Glomerular visceral epithelial cell (primary cell): ENCODE measurements at regions not wholly inside any gene's neighbourhood (a gene's known extent, or its start where the extent isn't known, plus 50 kb on each side); places are given as distances from the start of the nearest gene placed in this dataset.
"Not testable (repeated sequence)": the region's sequence is repeated elsewhere in the genome, so short reads cannot be mapped to it uniquely, and the experiment has no call there.

Experiments
- DNase-seq: peaks from one replicate; pipeline ENCODE4 v3.0.0-alpha.2; 2016; ENCODE audit errors: extremely low spot score

DNA sequence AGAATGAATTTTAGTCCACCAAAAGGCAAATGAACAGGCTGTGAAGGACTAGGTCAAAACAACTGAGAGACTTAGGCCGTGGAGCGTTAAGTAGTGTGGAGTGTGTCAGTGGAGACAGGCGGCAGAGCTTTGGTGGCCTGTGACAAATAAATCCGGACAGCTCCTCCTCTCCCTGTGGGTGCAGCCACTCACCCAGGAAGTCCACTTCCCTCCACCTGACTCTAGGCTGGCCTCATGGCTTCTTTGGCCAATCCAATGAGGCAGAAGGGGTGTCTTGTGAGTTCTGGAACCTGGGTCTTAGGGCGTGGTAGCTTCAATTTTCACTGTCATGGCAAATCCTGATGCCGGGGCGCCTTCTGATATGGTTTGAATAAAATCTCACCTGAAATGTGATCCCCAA lies 180.9 kb upstream of the C14orf180 start:
- no peak for DNase-seq

DNA sequence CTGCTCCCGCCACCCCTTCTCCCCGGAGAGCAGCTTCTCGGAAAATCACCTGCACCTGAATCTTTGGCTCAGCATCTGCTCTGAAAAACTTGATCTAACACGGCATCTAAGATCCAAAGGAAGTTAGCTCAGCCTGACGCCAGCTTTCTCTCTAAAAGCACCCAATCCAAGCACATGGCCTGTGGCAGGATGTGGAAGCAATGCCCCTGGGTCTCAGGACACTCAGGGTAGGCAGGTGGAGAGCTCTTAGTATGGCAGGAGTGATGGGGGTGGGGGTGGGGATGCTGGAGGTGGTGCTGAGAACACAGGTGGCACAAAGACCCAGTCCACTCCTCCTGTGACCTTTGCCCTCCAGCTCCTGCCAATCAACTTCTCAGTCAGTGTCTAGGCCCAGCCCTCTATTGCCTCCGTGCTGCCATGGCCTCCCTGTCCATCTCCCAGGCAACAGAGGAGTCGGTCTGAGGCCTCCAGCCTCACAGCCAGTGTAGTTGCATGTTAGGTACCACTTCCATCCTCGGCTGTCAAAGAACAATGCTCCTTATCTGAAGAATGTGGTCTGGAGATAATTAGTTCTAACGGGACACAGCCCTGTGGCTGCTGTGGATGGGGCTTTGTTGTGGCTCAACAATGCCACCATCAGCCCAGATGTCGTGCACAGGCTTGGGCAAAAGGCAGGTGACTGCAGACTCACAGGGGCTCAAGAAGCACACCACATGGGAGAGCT lies 180.0 kb upstream of the C14orf180 start:
- no peak for DNase-seq

DNA sequence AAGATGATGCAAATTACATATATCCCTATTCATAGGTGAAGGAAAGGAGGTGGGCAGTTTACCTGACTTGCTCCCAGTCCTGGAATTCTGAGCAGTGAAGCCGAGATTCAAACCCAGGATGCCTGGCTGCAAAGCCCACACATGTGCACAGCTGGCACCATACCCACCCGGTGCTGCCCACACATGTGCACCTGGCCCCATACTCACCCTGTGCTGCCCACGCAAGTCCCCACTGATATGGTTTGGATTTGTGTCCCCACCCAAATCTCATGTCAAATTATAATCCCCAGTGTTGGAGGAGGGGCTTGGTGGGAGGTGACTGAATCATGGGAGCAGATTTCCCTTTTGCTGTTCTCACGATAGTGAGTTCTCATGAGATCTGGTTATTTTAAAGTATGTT lies 179.2 kb upstream of the C14orf180 start:
- DNase-seq = no peak

DNA sequence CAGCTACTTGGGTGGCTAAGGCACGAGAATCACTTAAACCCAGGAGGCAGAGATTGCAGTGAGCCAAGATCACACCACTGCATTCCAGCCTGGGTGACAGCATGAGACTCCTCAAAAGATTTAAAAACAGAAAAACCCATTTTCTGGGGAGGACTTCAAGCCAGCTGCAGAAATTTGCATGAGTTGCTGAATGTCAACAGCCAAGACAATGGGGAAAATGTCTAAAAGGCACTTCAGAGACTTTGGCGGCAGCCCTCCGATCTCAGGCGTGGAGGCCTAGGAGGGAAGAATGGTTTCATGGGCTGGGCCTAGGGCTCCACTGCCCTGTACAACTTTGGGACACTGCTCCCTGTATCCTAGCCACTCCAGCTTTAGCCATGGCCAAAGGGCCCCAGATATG lies 177.8 kb upstream of the C14orf180 start:
- no peak for DNase-seq

DNA sequence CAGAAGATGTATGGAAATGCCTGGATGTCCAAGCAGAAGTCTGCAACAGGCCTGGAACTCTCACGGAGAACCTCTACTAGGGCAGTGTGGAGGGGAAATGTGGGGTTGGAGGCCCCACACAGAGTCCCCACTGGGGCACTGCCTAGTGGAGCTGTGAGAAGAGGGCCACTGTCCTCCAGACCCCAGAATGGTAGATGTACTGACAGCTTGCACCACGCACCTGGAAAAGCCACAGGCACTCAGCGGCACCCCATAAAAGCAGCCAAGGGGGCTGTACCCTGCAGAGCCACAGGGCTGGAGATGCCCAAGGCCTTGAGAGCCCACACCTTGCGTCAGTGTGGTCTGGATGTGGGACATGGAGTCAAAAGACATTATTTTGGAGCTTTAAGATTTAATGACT lies 177.3 kb upstream of the C14orf180 start:
- not testable (repeated sequence) for DNase-seq

DNA sequence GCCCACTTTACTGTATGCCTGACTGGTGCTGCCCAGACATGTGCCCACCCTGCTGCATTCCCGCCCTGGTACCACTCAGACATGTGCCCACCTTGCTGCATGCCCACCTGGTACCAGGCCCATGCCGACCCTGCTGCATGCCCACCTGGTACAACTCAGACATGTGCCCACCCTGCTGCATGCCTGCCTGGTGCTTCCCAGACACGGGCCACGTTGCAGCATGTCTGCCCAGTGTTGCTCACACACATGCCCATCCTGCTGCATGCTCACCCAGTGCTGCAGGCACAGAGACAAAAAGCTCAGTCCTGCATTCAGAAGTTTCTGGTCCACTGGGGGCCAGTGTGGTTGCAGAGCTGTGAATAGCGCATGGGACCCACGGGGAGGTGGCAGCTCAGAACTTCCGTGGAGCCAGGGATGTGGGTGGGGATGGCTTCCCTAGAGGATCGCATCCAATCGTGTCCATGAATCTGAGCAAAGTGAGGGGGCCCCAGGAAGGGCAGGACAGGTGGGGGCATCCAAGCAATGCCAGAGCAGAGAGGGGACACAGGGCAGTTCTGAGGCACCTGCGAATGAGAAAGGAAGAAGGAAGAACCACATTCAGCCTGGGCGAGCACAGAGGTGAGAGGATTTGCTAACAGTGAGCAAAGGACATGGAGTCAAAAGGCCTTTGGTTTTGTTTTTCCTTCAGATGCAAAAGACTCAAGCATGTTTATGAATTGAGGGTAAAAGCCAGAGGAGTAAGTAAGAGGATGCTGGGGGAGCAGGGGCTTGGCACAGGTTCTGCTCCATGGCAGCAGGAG lies 175.9 kb upstream of the C14orf180 start:
- no peak for DNase-seq

DNA sequence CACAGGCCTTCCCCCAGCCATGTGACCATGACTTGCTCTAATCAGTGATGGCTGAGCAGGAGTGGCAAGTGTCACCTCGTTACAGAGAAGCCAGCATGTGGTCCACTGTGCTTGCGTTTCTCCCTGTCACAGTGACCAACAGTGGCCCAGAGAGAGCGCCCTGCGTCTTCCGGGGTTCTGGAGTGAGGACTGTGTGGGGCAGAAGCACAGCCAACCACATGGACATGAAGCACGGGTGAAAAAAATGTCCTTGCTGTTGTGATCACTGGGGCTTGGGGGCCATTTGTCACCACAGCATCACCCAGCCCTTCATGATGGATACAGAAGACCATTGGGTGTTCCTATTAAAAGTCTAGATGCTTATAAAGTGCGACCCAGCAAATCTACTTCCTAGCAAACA lies 174.6 kb upstream of the C14orf180 start:
- DNase-seq = no peak

DNA sequence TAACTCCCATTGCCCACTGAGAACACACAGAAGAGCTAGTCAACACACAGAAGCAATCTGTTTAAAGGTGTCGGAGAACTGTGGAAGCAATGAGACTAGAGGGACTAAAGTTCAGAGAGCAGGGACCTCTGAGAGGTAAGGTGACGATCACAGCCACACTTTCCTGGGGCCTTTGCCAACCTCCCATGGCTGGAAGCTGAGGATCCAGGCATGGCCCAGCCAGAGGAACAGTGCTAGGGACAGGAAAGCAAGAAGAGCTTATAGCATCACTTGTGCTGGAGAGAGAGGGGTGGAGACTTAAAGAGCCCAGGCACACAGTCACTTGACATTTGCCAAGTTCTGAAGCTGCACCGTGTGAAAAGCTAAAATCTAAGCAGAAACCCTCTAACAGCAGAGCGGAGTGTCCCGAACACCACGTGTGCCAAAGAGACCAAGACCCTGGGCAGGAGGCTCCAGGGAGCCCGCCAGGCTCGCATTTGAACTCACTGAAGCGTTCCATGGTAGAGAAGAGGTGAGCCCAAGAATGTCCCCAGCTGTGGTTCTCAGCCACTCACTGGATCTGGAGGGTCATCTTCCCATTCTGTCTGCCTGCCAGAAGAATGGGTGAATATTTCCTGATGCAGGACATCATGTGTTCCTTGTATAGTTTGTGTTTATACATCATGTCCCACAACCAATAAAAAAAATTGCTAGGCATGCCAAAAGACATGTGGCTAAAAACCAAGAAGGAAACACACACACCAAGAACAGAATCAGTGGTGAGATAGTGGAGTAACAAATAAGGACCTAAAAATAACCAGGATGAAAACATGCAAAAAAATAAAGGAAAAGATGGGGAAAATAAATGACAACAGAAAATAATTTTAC lies 174.0 kb upstream of the C14orf180 start:
- DNase-seq = no peak

DNA sequence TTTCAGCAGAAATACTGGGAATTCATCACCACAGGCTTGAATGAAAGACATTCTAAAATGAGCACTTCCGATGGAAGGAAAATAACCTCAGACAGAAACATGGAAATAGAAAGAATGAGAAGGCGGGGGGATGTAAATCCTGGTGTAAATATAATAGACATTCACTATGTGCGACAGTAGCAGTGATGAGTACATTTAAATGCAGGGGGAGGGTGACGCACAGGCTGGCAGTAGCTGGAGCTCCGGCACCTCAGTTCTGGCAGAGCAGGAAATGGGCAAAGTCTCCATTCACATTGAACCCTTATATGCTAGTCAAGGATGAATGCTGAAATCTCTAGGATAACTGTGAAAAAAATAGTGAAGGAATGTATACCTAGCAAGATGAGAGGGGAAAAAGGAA lies 172.7 kb upstream of the C14orf180 start:
- no peak for DNase-seq

DNA sequence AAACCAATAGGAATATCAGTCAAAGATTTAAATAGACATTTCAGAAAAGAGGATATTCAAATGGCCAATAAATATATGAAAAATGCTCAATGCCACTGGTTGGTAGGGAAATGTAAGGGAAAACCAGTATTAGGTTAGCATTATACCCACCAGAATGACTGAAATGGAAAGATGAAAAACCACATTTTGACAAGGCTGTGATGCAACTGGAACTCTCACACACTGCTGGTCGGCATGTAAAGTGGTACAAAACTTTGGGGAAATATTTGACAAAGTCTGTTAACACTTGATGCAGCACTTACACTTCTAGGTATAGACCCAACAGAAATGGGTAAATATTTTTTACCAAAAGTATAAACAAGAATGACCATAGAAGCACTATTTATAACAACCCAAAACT lies 163.2 kb upstream of the C14orf180 start:
- DNase-seq = no peak

DNA sequence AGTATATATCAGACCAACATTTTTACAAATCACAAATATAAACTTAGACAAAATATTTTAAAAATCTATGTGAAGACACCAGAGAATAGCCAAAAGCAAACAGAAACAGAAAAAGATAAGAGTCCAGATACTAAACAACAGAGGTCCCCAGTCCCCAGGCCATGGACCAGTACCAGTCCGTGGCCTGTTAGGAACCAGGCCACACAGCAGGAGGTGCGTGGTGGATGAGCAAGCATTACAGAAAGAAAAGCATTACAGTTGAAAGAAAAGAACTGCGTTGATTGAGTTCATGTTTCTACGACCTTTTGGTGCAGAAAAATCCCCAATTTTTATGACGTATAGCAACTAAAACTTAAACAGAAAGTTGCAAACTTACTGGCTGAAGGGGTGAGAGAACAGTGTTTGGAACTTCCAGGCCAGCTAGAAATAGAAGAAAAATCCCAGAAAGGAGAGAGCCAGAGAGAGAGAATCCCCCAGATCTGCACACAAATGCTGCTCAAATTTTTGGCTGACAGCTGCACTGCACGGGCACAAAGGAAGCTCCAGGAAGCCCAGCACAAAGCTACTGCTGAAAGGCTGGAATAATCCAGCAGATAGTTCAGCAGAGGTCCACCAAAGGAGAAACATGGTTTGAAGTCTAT lies 159.6 kb upstream of the C14orf180 start:
- DNase-seq = no peak

DNA sequence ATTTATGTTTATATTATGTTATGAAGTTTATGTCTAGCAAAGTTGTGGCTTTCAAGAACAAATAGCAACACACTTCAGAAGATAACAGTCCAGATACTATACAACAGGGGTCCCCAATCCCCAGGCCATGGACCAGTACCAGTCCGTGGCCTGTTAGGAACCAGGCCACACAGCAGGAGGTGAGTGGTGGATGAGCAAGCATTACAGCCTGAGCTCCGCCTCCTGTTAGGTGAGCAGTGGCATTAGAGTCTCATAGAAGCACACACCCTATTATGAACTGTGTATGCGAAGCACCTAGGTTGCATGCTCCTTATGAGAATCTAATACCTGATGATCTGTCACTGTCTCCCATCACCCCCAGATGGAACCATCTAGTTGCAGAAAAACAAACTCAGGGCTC lies 159.0 kb upstream of the C14orf180 start:
- not testable (repeated sequence) for DNase-seq

DNA sequence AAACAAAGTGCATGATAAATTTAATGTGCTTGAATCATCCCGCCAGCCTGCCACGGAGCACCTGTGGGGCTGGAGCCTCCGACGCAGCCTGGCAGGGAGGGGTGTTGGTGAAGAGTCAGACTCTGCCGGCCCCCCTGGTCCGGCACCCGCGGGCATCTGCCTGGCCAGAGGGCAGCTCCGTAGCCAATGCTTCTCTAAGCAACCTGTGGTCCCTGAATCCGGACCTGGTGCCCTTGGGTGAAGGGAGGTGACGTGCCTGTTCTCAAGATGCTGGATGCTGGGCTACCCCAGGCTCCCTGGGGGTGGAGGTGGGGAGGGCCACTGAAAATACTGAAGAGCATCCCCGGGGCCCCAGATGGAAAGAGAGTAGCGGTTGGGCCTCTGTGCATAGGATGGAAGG lies 158.6 kb upstream of the C14orf180 start:
- no peak for DNase-seq

DNA sequence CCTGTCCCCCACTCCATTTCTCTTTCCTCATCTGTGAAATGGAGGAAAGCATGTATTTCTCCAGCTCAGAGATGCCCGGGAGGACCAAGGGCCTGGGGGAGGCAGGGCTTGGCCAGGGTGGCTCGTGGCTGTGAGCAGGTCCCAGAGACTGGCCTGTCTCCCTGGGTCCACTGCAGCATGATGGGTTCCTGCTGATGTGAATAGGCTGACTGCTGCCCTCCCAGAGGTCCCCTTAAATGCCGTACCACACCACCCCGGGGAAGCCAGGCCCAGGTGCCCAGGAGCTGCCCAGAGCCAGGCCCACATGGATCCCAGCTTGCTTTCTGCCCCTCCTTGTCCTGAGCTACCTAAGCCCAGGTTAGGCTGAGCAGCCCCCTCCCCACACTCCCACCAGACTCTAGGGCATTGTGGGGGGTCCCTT lies 158.2 kb upstream of the C14orf180 start:
- DNase-seq = no peak

DNA sequence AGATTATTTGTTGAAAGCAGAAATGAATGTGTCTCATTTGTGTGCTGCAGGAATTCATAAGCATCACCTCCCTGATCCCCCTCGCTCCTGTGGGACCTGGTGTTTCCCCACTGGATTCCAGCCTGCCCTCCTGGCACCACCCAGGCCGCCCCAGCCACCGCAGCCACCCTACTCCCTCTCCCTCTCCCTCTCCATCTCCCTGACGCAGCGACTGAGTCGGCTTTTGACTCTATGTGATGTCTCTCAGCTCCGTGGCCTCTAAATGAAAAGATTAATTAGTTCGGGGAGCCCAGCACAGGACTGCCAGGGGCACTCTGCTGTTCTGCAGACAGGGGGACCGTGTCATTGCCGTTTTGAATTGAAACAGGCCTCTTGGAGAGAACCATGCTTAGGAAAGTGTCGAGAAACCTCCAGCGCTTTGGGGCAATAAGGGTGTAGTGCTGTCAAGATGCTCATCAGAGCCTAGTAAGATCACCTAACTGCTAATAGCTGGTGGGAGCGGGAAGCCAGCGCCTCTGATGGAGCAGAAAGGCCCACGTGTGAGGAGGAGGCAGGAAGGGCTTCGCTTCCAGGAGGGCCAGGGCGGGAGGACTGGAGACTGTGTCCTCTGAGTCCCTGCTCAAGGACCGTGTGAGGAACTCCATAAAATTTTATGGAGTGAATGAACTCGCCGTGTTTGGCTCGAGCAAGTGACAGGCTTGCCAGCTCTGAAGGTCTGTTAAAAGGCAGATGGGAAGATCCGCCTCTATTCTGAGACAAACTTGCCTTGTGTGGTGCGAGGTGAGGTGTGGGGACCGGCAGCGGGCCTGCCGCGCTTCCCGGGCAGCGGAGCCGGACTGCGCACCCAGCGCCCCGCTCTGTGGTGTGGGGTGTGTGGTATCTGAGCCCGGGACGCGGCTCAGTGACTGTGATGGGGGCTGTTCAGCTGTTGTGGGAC lies 157.4 kb upstream of the C14orf180 start:
- DNase-seq = no peak

DNA sequence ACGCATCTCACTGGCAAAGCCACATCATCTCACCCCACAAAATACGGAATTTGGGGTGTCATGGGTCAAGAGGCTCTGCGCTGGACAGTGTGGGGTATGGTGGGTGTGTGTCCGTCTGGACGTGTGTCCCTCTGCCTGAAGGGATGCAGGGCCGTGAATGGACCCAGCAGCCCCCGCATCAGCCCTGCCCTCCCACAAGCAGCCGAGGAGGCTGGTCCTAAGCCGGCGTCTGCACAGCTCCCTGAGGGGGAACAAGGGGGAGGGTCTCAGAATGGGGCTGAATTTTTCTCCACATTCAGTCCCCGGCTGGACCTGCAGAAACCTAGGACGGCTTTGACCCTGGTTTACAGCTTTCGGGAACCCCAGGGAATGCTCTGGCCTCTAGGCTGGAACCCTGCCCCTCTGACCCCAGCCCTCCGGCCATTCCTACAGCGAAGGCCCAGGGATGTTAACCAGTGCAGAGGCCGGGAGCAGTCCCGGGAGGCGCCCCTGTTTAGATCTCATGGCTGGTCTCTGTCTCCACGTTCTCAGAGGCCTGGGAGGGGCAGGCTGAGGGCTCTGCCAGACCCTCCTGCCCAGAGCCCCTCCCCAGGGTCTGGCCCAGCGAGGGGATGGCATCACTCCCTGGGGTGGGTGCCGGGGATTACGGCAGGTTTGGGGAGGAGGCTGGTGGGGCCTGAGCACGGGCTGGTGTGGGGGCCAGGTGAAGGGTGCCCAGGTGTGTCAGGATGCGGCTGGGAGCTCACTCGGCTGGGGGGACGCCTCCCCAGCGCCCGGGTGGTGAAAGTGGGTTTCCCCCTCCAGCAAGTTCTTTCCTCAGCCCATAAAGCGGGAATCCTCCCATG lies 156.5 kb upstream of the C14orf180 start:
- DNase-seq = no peak

DNA sequence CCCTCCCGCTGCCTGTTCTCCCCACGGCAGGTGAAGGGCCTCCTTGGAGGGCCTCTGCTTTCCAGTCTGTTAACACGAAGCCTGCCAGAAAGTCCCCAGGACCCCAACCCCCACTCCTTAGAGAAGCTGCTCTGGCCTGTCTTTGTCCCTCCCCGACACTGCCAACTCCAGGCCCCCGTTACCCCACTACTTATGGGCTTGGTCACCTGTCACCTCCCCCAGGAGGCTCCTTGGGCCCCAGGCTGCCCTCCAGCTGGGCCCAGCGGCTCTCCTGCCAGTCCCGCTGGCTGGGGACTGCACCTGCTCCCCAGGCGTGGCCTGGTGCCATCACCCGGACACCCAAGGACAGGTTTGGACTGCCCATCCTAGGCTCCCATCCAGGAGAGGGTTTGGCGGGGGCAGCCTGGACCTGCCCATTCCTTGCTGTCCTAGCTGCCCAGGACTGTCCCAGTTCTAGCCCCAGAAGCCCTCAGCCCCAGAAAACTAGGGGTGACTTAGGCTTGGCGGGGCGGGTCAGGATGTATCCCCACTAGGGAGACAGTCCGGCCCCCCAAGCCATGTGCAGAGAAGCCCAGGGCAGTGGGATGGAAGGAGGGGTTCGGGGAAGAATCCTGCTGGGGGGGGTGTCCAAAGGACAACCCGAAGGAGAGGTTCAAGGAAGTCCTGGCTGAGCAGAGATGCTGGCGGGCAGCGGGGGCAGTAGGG lies 155.7 kb upstream of the C14orf180 start:
- DNase-seq = no peak

DNA sequence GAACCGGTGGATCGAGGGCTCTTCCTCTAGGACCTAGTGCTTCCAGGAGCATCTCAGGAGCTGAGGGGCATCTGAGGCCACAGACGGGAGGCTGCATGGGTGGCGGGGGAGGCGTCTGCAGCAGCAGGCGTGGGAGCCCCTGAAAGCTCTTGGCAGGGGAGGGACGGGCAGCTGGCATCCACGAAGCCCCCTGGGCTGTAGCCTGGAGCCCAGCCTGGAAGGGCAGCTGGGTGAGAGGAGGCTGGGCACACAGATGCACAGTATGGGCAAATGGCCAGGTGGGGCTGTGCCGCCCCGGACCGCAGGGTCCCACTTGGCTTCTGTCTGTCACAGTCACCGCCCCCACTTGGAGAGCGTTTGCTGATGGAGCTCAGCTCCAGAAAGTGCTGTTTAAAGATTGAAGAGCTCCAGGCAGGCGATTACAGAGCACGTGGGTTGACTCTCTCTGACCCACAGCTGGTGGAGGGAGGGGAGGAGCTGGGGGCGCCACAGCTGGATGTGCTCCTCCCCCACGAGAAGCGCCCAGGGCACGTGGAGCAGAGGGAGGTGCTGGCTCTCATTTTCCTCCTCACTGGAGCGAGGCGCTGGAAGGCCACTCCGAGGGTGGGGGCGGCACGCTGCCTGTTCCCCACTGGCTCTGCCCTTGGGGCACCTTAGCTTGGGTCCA lies 155.0 kb upstream of the C14orf180 start:
- DNase-seq = no peak
